Activated naive CD4-positive, alpha-beta T cell treated with anti-CD3 and anti-CD28 coated beads, Interleukin-2, amount 10 ng/mL, durations not matched to agents 7 days and 5 days (primary cell): ENCODE measurements at regions not wholly inside any gene's neighbourhood (a gene's known extent, or its start where the extent isn't known, plus 50 kb on each side); places are given as distances from the start of the nearest gene placed in this dataset.

Experiments used
- CTCF ChIA-PET: fragments of 350-600 bp; sonication (Branson Sonifier 250); formaldehyde crosslinking; loops from one replicate; lab custom pipeline; 2021; ENCODE audit warnings: antibody characterized with exemption; lab: Charles Lee
- DNase-seq: peaks from one replicate; pipeline ENCODE4 v3.0.0-alpha.2; 2020
- H3K27ac Mint-ChIP-seq: one replicate; pipeline ENCODE4 v1.8.0; 2021; ENCODE audit warnings: mild to moderate bottlenecking, moderate library complexity, mixed read lengths
- H3K27me3 Mint-ChIP-seq: one replicate; pipeline ENCODE4 v1.8.0; 2021; ENCODE audit warnings: mild to moderate bottlenecking, mixed read lengths
- H3K36me3 Mint-ChIP-seq: one replicate; pipeline ENCODE4 v1.8.0; 2021; ENCODE audit warnings: mixed read lengths
- H3K4me1 Mint-ChIP-seq: one replicate; pipeline ENCODE4 v1.8.0; 2021; ENCODE audit warnings: mixed read lengths
- H3K4me3 Mint-ChIP-seq: one replicate; pipeline ENCODE4 v1.8.0; 2021; ENCODE audit warnings: mild to moderate bottlenecking, moderate library complexity, mixed read lengths
- H3K9me3 Mint-ChIP-seq: one replicate; pipeline ENCODE4 v1.8.0; 2021; ENCODE audit warnings: mixed read lengths

DNA sequence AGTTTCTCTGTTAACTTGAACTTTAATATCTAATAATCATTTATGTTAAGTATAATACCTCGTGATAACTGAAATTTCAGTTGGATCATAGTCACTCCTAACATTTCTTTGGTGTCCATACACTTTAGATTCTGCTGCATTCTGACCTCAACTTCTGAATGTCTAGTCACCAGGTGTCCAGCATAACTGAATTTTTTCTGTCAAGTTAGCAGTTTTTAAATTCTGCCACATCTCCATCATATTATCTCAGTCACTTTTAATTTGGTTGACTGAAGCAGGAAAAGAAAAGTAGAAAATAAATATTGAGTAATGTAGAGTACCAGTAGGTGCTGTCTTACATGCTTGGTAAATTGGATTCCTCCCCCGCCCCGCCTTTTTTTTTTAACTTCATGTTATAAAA, 128.6 kb downstream of the TANC2 start:
- no peaks in the 10 kb centered on the region for H3K36me3 Mint-ChIP-seq
- peaks cover 2% of the 10 kb centered on the region for H3K9me3 Mint-ChIP-seq
- H3K27me3 Mint-ChIP-seq: no peaks in the 10 kb centered on the region
- H3K27ac Mint-ChIP-seq: no peak overlapping the region
- H3K4me3 Mint-ChIP-seq: no peak overlapping the region
- CTCF ChIA-PET: no interaction called here
- no peak for DNase-seq
- H3K4me1 Mint-ChIP-seq: no peaks in the 10 kb centered on the region

- peaks cover under 1% of the 10 kb centered on the region for H3K9me3 Mint-ChIP-seq
- H3K4me3 Mint-ChIP-seq: no peak overlapping the region
- H3K27me3 Mint-ChIP-seq: no peaks in the 10 kb centered on the region
- H3K4me1 Mint-ChIP-seq: no peaks in the 10 kb centered on the region
- DNase-seq: no peak
- no peak overlapping the region for H3K27ac Mint-ChIP-seq
- CTCF ChIA-PET: no interaction called here
- no peaks in the 10 kb centered on the region for H3K36me3 Mint-ChIP-seq
Observed at GRCh38 chr17:63095459-63095858, 129.4 kb downstream of the TANC2 start.

DNA sequence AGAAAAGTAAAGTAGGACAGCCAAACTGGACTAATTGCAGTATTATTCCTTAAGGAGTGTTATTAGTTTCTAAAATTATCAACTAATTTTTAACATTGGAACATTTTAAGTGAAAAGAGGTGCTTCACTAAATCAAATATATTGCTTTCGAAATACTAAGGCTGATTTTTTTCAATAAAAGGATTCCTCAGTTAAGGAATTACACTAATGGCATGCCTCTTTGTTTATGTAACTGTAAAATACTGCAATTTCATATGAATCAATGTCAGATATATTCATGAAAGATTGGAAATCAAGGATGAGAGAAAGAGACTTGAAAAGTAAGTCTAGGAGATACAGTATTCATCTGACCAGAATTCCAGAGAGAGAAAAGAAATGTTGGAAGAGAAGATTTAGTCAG, 129.8 kb downstream of the TANC2 start:
- Mint-ChIP-seq H3K9me3 (no peaks in the 10 kb centered on the region), H3K4me1 (no peaks in the 10 kb centered on the region), H3K27me3 (no peaks in the 10 kb centered on the region), H3K4me3 (no peak overlapping the region), H3K27ac (no peak overlapping the region), H3K36me3 (no peaks in the 10 kb centered on the region)
- CTCF ChIA-PET: no interaction called here
- DNase-seq: no peak

DNA sequence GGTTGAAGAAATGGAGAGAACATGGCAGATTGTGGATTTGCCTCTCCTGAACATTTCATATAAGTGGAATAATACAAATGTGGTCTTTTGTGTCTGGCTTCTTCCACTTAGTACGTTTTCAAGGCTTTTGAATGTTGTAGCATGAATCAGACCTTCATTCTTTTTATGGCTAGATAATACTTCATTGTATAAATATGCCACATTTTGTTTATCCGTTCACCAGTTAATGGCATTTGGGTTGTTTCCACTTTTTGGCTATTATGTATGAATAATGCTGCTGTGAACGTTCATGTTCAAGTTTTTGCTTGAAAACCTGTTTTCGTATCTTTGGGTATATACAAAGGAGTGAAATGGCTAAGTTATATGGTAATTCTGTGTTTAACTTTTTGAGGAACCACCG, 130.4 kb downstream of the TANC2 start:
- H3K27me3 Mint-ChIP-seq: no peaks in the 10 kb centered on the region

GRCh38 chr17:63099425-63099824, 133.4 kb downstream of the TANC2 start:
- Mint-ChIP-seq H3K36me3 (no peaks in the 10 kb centered on the region), H3K27ac (no peak overlapping the region), H3K4me3 (no peak overlapping the region), H3K9me3 (no peaks in the 10 kb centered on the region), H3K4me1 (no peaks in the 10 kb centered on the region), H3K27me3 (no peaks in the 10 kb centered on the region)
- no peak for DNase-seq
- CTCF ChIA-PET: no interaction called here

More for the DNA sequence above, 130.4 kb downstream of the TANC2 start:
- H3K4me3 Mint-ChIP-seq: no peak overlapping the region
- no peak for DNase-seq
- no peaks in the 10 kb centered on the region for H3K9me3 Mint-ChIP-seq
- H3K36me3 Mint-ChIP-seq: no peaks in the 10 kb centered on the region
- CTCF ChIA-PET: no interaction called here
- H3K4me1 Mint-ChIP-seq: no peaks in the 10 kb centered on the region
- no peak overlapping the region for H3K27ac Mint-ChIP-seq

- CTCF ChIA-PET: no interaction called here
- Mint-ChIP-seq H3K4me1 (no peaks in the 10 kb centered on the region), H3K9me3 (no peaks in the 10 kb centered on the region), H3K4me3 (no peak overlapping the region), H3K36me3 (no peaks in the 10 kb centered on the region), H3K27me3 (no peaks in the 10 kb centered on the region), H3K27ac (no peak overlapping the region)
- no peak for DNase-seq
Observed at GRCh38 chr17:63102034-63102433, 136.0 kb downstream of the TANC2 start.

DNA sequence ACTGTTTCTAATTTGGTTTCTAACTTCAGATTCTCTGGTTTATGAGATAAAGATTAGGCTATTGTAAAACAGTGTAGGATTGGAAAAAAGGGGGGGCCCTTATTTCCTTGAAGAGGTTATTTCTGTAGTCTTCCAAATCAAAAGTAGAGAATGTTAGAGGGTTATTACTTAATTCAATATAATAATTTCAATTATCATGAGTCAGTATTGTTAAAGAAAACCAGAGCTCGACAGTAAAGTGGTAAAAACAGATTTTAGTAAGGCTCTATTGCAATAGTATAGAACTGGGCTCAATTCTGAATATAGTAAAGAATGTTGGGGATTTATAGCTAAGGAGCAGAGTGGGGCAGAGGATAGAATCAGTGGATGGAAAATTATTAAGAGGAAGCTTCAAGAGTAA, 140.0 kb downstream of the TANC2 start:
- CTCF ChIA-PET: no interaction called here
- H3K36me3 Mint-ChIP-seq: no peaks in the 10 kb centered on the region
- H3K27me3 Mint-ChIP-seq: no peaks in the 10 kb centered on the region
- DNase-seq: no peak
- no peak overlapping the region for H3K27ac Mint-ChIP-seq
- no peaks in the 10 kb centered on the region for H3K4me1 Mint-ChIP-seq
- no peaks in the 10 kb centered on the region for H3K9me3 Mint-ChIP-seq
- H3K4me3 Mint-ChIP-seq: no peak overlapping the region

DNA sequence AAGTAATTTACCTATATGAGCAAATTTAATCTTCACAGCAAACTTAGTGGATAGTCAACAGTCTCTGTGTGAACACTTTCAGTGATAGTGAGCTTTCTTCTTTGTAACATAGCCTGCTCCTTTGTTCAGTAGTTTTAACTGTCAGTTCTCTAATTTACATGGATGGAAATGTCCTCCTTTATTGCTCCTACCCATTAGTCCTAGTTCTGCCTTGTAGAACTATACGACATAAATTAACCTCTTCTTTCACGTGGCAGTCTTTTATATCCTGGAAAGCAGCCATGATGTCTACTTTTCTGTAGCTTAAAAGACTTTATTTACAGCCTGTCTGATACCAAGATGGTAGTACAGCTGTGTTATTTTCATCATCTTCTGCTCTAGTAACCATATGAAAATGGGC, 143.6 kb downstream of the TANC2 start:
- CTCF ChIA-PET: no interaction called here
- Mint-ChIP-seq H3K9me3 (no peaks in the 10 kb centered on the region), H3K27me3 (no peaks in the 10 kb centered on the region), H3K27ac (no peak overlapping the region), H3K4me1 (no peaks in the 10 kb centered on the region), H3K4me3 (no peak overlapping the region), H3K36me3 (no peaks in the 10 kb centered on the region)
- DNase-seq: no peak

GRCh38 chr17:63113167-63113566, 147.1 kb downstream of the TANC2 start:
- Mint-ChIP-seq H3K4me1 (no peaks in the 10 kb centered on the region), H3K9me3 (no peaks in the 10 kb centered on the region), H3K4me3 (no peak overlapping the region), H3K27me3 (no peaks in the 10 kb centered on the region), H3K27ac (no peak overlapping the region), H3K36me3 (no peaks in the 10 kb centered on the region)
- CTCF ChIA-PET: no interaction called here
- no peak for DNase-seq

- CTCF ChIA-PET: interaction anchor here (1.2 kb wide), 1 partner anchor 291 kb away, joined by 3 read pairs; no protein-coding TSS in a partner anchor
- no peaks in the 10 kb centered on the region for H3K27me3 Mint-ChIP-seq
- H3K36me3 Mint-ChIP-seq: no peaks in the 10 kb centered on the region
- no peaks in the 10 kb centered on the region for H3K4me1 Mint-ChIP-seq
- H3K27ac Mint-ChIP-seq: no peak overlapping the region
- no peaks in the 10 kb centered on the region for H3K9me3 Mint-ChIP-seq
- DNase-seq: no peak
- no peak overlapping the region for H3K4me3 Mint-ChIP-seq
Observed at GRCh38 chr17:63116228-63116627, 150.2 kb downstream of the TANC2 start.

DNA sequence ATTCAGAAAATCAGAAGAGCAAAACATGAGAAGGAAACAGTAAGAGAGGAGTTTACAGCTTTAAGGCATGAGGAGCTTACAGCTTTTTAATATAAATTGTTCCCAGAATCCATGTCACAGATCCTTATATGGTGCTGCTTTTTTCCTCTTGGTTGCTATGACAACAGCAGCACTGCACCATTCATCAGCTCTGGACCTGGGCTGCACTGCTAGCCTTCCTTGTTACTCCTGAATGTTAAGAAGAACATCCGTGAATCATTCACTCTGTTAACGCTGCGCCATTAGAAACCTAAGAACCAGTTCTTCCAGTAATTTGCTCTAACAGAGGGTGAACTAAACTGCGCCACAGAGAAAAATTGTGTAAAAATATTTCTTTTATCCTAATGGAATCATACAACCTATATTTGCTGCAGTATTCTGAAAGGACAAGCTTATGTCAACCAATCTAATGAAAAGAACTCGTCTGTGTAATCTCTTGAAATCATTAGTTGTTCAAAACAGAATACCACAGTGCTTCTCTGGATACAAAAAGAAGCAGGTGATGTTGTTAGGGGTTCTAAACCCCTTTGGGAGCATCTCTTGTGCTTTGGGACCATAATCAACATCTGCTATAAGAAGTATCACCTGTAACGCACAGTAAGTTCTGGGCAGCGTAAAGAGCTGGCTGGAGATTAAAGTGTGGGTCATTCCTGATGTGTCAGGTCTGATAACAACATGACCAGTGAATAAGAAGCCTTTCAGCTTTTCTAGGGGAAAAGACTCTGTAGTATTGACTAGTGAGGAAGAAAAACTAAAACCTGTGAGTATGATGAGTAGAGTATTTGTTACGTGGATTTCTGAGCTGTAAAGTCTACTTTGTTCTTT, 151.2 kb downstream of the TANC2 start:
- Mint-ChIP-seq H3K27me3 (no peaks in the 10 kb centered on the region), H3K27ac (no peak overlapping the region), H3K36me3 (no peaks in the 10 kb centered on the region), H3K4me1 (no peaks in the 10 kb centered on the region), H3K9me3 (no peaks in the 10 kb centered on the region), H3K4me3 (no peak overlapping the region)
- no peak for DNase-seq
- CTCF ChIA-PET: interaction anchor here (0.7 to 1.6 kb wide), 3 partner anchors 289 to 389 kb away, joined by 3 to 6 read pairs (median 3); no protein-coding TSS in a partner anchor

DNA sequence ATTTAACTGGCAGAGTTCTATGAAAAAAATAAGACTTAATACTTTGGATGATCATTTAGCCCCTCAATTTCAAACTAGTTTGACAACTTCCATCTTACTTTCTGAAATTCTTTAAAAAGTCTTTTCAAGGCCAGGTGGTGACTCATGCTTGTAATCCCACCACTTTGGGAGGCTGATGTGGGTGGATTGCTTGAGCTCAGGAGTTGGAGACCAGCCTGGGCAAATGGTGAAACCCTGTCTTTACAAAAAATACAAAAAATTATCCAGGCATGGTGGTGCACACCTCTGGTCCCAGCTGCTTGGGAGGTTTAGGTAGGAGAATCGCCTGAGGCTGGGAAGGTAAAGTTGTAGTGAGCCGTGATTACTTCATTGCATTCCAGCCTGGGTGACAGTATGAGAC, 154.4 kb downstream of the TANC2 start:
- DNase-seq: no peak
- H3K4me1 Mint-ChIP-seq: no peaks in the 10 kb centered on the region
- H3K9me3 Mint-ChIP-seq: no peaks in the 10 kb centered on the region
- CTCF ChIA-PET: no interaction called here
- no peaks in the 10 kb centered on the region for H3K27me3 Mint-ChIP-seq
- no peak overlapping the region for H3K4me3 Mint-ChIP-seq
- H3K36me3 Mint-ChIP-seq: no peaks in the 10 kb centered on the region
- no peak overlapping the region for H3K27ac Mint-ChIP-seq

- DNase-seq: no peak
- no peaks in the 10 kb centered on the region for H3K9me3 Mint-ChIP-seq
- no peaks in the 10 kb centered on the region for H3K4me1 Mint-ChIP-seq
- H3K36me3 Mint-ChIP-seq: no peaks in the 10 kb centered on the region
- H3K4me3 Mint-ChIP-seq: no peak overlapping the region
- H3K27ac Mint-ChIP-seq: no peak overlapping the region
- no peaks in the 10 kb centered on the region for H3K27me3 Mint-ChIP-seq
- CTCF ChIA-PET: no interaction called here
Observed at GRCh38 chr17:63124536-63124935, 158.5 kb downstream of the TANC2 start.

GRCh38 chr17:63124958-63125357, 158.9 kb downstream of the TANC2 start:
- no peak for DNase-seq
- H3K4me3 Mint-ChIP-seq: no peak overlapping the region
- no peaks in the 10 kb centered on the region for H3K27me3 Mint-ChIP-seq
- H3K4me1 Mint-ChIP-seq: no peaks in the 10 kb centered on the region
- CTCF ChIA-PET: no interaction called here
- H3K36me3 Mint-ChIP-seq: no peaks in the 10 kb centered on the region
- H3K9me3 Mint-ChIP-seq: no peaks in the 10 kb centered on the region
- H3K27ac Mint-ChIP-seq: no peak overlapping the region

GRCh38 chr17:63125987-63126386, 160.0 kb downstream of the TANC2 start:
- Mint-ChIP-seq H3K27ac (no peak overlapping the region), H3K4me1 (no peaks in the 10 kb centered on the region), H3K4me3 (no peak overlapping the region), H3K36me3 (no peaks in the 10 kb centered on the region), H3K27me3 (no peaks in the 10 kb centered on the region), H3K9me3 (no peaks in the 10 kb centered on the region)
- DNase-seq: no peak
- CTCF ChIA-PET: no interaction called here
